ENCODE measurements at regions not wholly inside any gene's neighbourhood (a gene's known extent, or its start where the extent isn't known, plus 50 kb on each side); places are given as distances from the start of the nearest gene placed in this dataset.

DNA sequence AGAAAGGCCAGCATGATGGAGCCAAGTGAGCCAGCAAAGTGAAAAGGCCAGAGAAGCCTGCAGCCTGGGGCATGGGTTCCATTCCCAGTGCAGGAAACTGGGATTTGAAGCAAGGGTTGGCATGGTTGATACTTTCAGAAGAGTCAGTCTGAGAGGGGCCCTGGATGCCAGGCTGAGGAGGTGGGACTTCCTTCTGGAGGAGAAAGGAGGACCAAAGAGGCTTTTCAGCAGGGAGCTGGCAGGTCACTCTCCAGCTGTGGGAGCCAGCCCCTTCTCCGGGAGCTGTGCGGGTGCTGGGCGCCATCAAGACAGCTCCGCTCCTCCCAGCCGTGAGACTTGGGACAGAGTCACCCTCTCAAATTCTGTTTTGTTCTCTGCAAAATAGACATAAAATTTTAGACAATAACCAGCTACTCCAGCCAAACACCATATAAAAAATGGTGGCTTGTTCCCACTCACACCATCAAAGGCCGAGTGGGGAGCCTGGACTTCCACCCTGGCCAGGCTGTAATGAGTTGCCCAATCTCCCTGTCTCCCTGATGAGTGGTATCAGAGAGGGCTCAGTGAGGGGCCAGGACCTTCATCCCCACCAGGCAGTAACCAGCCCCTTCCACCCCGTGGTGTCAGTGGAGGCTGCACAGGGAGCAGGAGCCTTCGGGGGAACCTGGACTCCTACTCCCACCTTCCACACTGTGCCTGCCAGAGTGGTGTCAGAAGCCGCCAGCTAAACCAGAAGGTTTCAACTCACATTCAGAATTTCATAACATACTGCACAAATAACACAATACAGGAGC lies 133.6 kb upstream of the RET start:
- TF ChIP-seq, protein P1, sequence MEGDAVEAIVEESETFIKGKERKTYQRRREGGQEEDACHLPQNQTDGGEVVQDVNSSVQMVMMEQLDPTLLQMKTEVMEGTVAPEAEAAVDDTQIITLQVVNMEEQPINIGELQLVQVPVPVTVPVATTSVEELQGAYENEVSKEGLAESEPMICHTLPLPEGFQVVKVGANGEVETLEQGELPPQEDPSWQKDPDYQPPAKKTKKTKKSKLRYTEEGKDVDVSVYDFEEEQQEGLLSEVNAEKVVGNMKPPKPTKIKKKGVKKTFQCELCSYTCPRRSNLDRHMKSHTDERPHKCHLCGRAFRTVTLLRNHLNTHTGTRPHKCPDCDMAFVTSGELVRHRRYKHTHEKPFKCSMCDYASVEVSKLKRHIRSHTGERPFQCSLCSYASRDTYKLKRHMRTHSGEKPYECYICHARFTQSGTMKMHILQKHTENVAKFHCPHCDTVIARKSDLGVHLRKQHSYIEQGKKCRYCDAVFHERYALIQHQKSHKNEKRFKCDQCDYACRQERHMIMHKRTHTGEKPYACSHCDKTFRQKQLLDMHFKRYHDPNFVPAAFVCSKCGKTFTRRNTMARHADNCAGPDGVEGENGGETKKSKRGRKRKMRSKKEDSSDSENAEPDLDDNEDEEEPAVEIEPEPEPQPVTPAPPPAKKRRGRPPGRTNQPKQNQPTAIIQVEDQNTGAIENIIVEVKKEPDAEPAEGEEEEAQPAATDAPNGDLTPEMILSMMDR (conservative IDR thresholded peaks at IDR 0.05): no peak
- no peak overlapping the region for H3K27ac ChIP-seq

DNA sequence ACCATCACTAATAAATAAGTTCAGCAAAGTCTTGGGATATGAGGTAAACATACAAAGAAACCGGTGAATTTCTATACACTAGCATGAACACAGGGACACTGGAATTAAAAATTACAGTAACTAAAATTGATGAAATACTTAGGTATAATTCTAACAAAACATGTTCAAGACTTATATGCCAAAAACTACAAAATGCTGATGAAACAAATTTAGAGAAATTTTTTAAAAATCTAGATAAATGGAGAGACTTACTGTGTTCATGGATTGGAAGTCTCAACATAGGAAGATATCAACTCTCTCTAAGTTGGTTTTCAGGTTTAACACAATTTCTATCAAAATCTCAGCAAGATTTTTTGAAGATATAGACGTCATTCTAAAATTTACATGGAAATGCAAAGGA lies 128.8 kb upstream of the RET start:
- no peak overlapping the region for H3K27ac ChIP-seq
- TF ChIP-seq, protein P1 (conservative IDR thresholded peaks at IDR 0.05): no peak

DNA sequence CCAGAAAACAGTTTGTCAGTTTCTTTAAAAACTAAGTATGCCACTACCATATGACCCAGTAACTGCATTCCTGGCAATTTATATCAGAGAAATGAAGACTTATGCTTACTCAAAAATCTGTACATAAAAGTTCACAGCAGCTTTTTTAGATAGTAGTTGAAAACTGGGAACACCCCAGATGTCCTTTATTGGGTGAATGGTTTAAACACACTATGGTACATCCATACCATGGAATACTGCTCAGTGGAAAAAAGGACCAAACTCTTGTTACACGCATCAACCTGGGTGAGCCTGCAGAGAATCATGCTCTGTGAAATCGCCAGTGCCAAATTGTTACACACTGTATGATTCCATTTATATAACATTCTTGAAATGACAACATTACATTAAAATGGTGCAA lies 127.6 kb upstream of the RET start:
- TF ChIP-seq, protein P1 (conservative IDR thresholded peaks at IDR 0.05): no peak
- no peak overlapping the region for H3K27ac ChIP-seq

DNA sequence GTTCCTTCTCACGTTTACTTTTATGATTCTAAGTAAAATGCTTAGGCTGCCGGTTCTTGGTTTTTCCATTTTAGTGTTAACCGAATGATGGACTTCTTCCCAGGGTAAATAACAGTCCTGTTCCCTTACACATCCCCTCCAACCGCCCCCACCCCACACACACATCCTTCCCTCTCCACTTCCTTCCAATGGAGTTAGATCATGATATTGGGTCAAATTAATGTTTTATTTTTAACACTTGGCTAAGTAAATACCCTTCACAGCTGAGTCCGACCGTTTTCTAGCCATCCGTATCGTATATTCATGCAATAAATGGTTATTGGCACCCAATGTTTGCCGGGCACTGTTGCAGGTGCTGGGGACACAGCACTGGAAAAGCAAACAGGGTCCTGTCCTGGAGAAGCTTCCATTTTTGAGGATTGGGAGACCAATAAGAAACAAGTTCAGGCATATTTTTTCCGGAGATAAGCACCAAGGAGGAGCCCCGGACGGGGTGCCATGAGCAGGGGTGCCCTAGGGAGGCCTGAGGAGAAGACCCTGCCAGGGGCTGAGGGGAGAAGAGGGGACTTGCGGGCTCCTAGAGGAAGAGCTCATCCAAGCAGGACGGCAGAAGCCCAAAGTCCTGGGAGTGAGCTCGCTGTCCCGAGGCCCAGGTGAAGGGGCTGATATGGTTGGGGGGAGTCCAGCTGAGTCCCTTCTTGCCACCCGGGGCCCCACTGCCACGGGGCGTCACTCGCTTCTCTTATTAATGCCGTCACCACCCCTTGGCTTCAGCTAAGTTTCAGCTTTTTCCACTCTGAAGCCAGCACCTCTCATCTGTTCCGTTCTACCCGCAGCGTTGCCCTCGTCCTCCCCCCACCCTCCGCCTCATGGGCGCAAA lies 126.0 kb upstream of the RET start:
- TF ChIP-seq, protein P1 (conservative IDR thresholded peaks at IDR 0.05): no peak
- H3K27ac ChIP-seq: no peak overlapping the region

DNA sequence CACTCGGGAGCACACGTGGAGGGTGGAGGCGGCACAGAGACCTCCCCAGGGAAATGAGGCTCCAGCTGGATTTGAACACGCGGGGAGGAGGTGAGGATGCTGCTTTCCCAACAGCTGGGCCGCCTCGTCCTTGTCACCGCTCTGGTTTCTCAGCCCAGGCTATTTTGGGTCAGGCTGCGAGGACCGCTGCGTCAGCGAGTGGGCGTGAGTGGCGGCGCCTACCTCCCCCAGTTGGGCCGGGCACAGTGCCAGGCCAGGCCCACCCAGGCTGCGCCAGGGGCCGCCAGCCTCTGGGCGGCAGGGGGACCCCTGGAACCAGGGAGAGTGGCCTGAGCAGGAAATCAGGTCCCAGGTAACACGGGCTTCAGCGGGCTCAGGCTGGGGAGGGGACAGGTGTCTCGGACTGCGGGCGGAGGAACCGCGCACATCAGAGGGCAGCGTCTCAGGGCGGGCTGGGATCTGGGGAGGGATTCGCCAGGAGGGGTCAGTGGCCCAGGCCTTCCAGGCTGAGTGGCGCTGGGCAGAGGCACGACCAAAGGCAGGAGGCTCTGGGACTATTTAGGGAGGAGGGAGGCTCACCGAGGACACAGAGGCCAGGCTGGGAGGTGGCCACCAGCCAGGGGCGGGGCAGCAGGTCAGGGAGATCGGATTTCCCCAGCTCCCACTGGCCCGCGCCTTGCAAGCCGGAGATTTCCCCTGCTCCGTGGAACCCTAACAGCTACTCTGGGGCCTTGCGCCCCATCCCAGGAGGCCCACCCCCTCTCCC lies 125.2 kb upstream of the RET start:
- no peak overlapping the region for H3K27ac ChIP-seq

DNA sequence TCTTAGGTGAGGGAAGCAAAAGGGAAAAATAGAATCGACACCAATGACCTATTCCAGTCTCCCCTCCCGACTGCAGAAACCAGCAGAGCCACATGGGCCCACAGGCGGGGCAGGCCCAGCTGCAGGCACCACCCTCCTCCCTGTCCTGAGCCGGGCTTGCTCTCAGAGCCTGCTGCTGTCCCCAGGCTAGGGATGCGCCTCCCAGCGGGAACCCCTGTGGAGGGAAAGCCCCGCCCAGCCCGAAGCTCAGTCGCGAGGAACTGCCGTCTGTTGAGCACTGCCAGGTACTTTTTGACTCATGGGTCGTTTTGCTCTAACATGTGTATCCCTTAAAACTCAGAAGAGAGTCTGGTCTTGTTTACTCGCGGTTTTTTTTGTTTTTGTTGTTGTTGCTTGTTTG lies 124.5 kb upstream of the RET start:
- TF ChIP-seq, protein P1 (conservative IDR thresholded peaks at IDR 0.05): no peak
- no peak overlapping the region for H3K27ac ChIP-seq

More for the DNA sequence above, 125.2 kb upstream of the RET start:
- TF ChIP-seq, protein P1 (conservative IDR thresholded peaks at IDR 0.05): no peak
